ENCODE measurements at regions not wholly inside any gene's neighbourhood (a gene's known extent, or its start where the extent isn't known, plus 50 kb on each side); places are given as distances from the start of the nearest gene placed in this dataset.

- TF ChIP-seq ZNF121 (CRISPR knock-in tag; IDR thresholded peaks at IDR 0.05) (no peak), NR1H2 (CRISPR knock-in tag; IDR thresholded peaks at IDR 0.05) (no peak), KAT7 (CRISPR knock-in tag; IDR thresholded peaks at IDR 0.05; ENCODE audit: borderline replicate concordance) (no peak), TEAD1 (CRISPR knock-in tag; IDR thresholded peaks at IDR 0.05) (no peak), USF2 (CRISPR knock-in tag; IDR thresholded peaks at IDR 0.05) (no peak), ELF4 (CRISPR knock-in tag; IDR thresholded peaks at IDR 0.05; ENCODE audit: low read depth) (no peak), MAX (CRISPR knock-in tag; IDR thresholded peaks at IDR 0.05) (no peak), CREM (CRISPR knock-in tag; IDR thresholded peaks at IDR 0.05) (no peak), CBFB (CRISPR knock-in tag; IDR thresholded peaks at IDR 0.05; ENCODE audit: low read depth) (no peak), ZSCAN18 (CRISPR knock-in tag; IDR thresholded peaks at IDR 0.05) (no peak), ARID4B (CRISPR knock-in tag; IDR thresholded peaks at IDR 0.05; ENCODE audit: borderline replicate concordance) (no peak), E2F5 (CRISPR knock-in tag; IDR thresholded peaks at IDR 0.05) (no peak)
- no peak for DNase-seq (ENCODE audit: low spot score)
- CTCF ChIA-PET: no interaction called here
- ATAC-seq: no peak
- peaks cover 11% of the 10 kb centered on the region for H3K4me1 Mint-ChIP-seq
- no peaks in the 10 kb centered on the region for H3K27me3 Mint-ChIP-seq (ENCODE audit: low read depth)
- no peaks in the 10 kb centered on the region for H3K36me3 Mint-ChIP-seq
- no peaks in the 10 kb centered on the region for H3K9me3 Mint-ChIP-seq
- POLR2A ChIA-PET: no interaction called here
- H3K27ac Mint-ChIP-seq: no peak overlapping the region
- H3K4me3 Mint-ChIP-seq: no peak overlapping the region
These were observed 933.0 kb upstream of the PHF14 start for GRCh38 chr7:10040674-10041073.

GRCh38 chr7:10070899-10071298, 902.8 kb upstream of the PHF14 start:
- CTCF ChIA-PET: no interaction called here
- H3K27me3 Mint-ChIP-seq (ENCODE audit: low read depth): no peaks in the 10 kb centered on the region
- no peak for ATAC-seq

GRCh38 chr7:10075866-10076265, 897.8 kb upstream of the PHF14 start:
- Mint-ChIP-seq H3K4me1 (peaks cover 21% of the 10 kb centered on the region), H3K36me3 (no peaks in the 10 kb centered on the region), H3K27me3 (ENCODE audit: low read depth) (no peaks in the 10 kb centered on the region), H3K27ac (no peak overlapping the region), H3K9me3 (no peaks in the 10 kb centered on the region), H3K4me3 (no peak overlapping the region)
- ATAC-seq (no peak), DNase-seq (ENCODE audit: low spot score) (no peak)
- POLR2A ChIA-PET: no interaction called here
- CTCF ChIA-PET: no interaction called here
- no peak for TF ChIP-seq NFATC4 (CRISPR knock-in tag; IDR thresholded peaks at IDR 0.05)
- TF ChIP-seq ZNF532 (CRISPR knock-in tag; IDR thresholded peaks at IDR 0.05; ENCODE audit: borderline replicate concordance): no peak
- no peak for TF ChIP-seq CREM (CRISPR knock-in tag; IDR thresholded peaks at IDR 0.05)
- no peak for TF ChIP-seq CBFB (CRISPR knock-in tag; IDR thresholded peaks at IDR 0.05; ENCODE audit: low read depth)

More at GRCh38 chr7:10070899-10071298, 902.8 kb upstream of the PHF14 start:
- no peak for DNase-seq (ENCODE audit: low spot score)
- Mint-ChIP-seq H3K4me1 (peaks cover 2% of the 10 kb centered on the region; the same call in 1 of the 2 replicates), H3K9me3 (no peaks in the 10 kb centered on the region), H3K27ac (no peak overlapping the region), H3K4me3 (no peak overlapping the region), H3K36me3 (no peaks in the 10 kb centered on the region)
- POLR2A ChIA-PET: no interaction called here
- TF ChIP-seq NFYB (CRISPR knock-in tag; conservative IDR thresholded peaks at IDR 0.05; ENCODE audit: low read depth) (no peak), CDX4 (CRISPR knock-in tag; IDR thresholded peaks at IDR 0.05; ENCODE audit: borderline replicate concordance) (no peak), SMAD3 (CRISPR knock-in tag; IDR thresholded peaks at IDR 0.05; ENCODE audit: borderline replicate concordance) (no peak)

Measured in WTC11 (cell line).